Erythroblast (primary cell): ENCODE measurements at regions not wholly inside any gene's neighbourhood (a gene's known extent, or its start where the extent isn't known, plus 50 kb on each side); places are given as distances from the start of the nearest gene placed in this dataset.

Source experiments
- GATA1 ChIP-seq: IDR thresholded peaks from 2 replicates; pipeline ENCODE4 v1.6.1; 2011; ENCODE audit warnings: low read depth, mild to moderate bottlenecking, control low read depth, low read length, moderate library complexity
- POLR2A ChIP-seq: IDR thresholded peaks from 2 replicates; pipeline ENCODE4 v1.6.1; 2011; ENCODE audit warnings: mild to moderate bottlenecking, low read length

DNA sequence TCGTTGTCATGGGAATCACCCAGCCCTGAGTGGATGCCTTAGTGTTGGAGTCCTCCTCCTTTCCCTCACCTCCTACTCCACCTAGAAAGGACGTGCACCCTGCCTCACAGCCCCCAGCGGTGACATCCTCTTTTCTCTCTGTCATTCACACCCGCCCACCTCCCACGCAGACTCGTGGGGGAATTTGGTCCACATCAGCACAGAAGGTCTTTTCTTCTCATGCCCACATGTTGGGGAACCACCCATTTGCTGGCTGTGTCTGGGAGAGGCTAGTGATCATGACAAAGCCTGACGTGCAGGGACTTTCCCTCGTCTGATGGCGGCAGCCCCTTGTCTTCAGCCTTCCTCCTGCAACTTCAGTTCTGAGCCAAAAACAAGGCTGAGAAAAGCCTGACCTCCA is 96.0 kb upstream of the CNKSR3 start:
- no peak for TF ChIP-seq POLR2A
- TF ChIP-seq GATA1, result no peak
